Gastroesophageal sphincter (tissue), 3 donors: ENCODE measurements at regions not wholly inside any gene's neighbourhood (a gene's known extent, or its start where the extent isn't known, plus 50 kb on each side); places are given as distances from the start of the nearest gene placed in this dataset.

Experiments used
- CTCF ChIP-seq, 4 experiments: fragments of 200-600 bp in 2 of 4; fragments of 450-650 bp in 2 of 4; sonication (generic) in 1 of 4; IDR thresholded peaks; one replicate each; pipeline ENCODE4 v1.5.1; 2017 to 2019; ENCODE audit warnings: antibody characterized with exemption in 4 of 4, mild to moderate bottlenecking in 2 of 4, moderate library complexity in 2 of 4
- EP300 ChIP-seq: sonication (generic); formaldehyde crosslinking; IDR thresholded peaks from one replicate; pipeline ENCODE4 v1.6.1; 2017; ENCODE audit warnings: antibody characterized with exemption, mild to moderate bottlenecking
- POLR2A ChIP-seq, 2 donors: fragments of 450-650 bp; IDR thresholded peaks; one replicate each; pipeline ENCODE4 v1.6.1; 2017; ENCODE audit warnings: antibody characterized with exemption in 2 of 2, mild to moderate bottlenecking in 2 of 2, moderate library complexity in 1 of 2
- POLR2AphosphoS5 ChIP-seq: sonication (generic); formaldehyde crosslinking; IDR thresholded peaks from one replicate; pipeline ENCODE4 v1.6.1; 2017; ENCODE audit warnings: antibody characterized with exemption

- TF ChIP-seq CTCF (IDR thresholded peaks at IDR 0.05) (no peak), POLR2A (IDR thresholded peaks at IDR 0.05) (no peak), POLR2AphosphoS5 (no peak), EP300 (no peak)
Observed at GRCh38 chr14:76968621-76969063, 59.9 kb downstream of the IRF2BPL start.
